Germinal center (tissue), 1 donor: ENCODE measurements at regions not wholly inside any gene's neighbourhood (a gene's known extent, or its start where the extent isn't known, plus 50 kb on each side); places are given as distances from the start of the nearest gene placed in this dataset.

ENCODE experiments used
- DNase-seq: peaks from one replicate; pipeline ENCODE4 v3.0.0; 2012; ENCODE audit warnings: mixed read lengths, low spot score

DNA sequence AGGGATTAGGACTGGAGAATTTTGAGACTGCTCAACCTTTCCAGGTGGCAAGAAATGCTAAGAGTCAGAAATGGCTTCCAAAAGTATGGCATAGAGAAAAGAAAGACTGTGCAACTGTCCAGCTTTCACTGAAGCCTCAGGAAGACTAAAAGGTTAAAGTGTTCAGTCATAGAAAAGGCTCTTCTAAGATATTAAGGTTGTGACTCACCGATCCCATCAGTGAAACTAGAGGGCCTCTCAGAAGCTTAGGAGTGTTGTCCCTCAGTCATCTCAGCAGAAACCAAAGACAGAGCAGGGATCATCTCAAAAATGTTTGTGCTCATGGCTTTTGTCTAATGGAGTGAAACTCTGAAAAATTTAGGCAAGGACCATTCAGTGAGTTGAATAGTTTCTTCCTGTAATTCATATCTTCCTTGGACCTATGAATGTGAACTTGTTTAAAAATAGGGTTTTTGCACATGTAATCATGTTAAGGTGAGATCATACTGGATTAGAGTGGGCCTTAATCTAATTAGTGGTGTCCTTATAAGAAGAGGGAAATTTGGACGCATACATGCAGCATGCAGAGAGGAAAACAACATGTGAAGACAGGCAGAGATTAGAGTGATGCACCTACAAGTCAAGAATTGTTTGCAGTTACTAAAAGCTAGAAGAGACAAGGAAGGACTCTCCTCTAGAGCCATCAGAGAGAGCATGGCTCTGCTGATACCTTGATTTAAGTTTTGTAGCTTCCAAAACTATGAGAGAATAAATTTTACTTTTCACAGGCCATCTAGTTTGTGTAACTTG is 71.3 kb downstream of the RPE65 start:
- DNase-seq, result no peak

DNA sequence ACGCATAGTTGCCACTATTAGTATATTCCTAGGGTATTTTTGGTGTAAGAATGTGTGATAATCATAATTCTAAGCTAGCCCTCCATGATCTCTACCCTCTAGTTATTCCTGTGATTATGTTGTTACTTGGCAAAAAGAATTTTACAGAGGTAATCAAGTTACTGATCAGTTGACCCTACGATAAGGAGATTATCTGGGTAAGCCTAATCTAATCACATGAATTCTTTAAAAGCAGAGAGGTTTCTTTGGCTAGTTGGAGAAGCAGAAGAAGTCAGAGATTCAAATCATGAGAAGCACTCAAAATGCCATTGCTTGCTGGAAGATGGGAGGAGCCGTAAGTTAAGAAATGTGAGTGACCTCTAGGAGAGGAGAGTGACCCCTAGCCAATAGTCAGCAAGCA is 72.7 kb downstream of the RPE65 start:
- no peak for DNase-seq

DNA sequence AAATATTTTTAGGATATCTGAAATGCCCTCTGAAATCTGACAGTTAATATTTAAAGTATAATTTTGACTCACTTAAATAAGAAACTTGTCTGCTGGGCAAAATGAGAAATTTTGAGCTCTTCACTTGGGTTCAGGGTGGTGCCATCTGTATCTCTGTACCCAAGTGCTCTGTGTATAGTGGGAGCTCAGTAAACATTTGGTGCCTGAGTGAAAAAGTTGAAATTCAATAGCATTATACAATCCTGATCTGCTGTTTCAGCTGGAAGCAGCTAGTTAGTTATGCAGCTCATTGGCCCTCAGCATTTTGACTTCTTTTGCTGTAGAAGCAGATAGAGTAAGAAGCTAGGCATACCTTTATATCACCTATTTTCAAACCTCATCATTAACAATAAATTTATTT is 73.3 kb downstream of the RPE65 start:
- no peak for DNase-seq

DNA sequence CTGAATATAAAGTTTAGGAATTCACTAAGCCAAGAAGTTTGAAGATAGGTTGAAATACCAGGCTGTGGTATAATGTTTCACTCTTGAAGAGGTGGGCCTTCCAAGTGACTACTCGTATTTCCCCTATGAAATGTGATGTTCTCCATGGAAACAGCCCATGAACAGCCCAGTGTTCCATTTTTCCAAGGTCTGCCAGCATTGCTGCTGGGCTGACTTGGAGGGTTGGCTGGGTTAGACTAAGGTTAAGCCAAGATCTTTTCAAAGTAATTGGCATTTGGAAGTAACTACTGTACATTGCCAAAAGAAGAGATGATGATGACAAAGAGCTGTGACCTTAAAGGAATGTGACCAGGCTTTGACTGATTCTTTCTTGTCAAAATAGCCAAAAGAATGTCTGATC is 73.8 kb downstream of the RPE65 start:
- DNase-seq, result no peak

DNA sequence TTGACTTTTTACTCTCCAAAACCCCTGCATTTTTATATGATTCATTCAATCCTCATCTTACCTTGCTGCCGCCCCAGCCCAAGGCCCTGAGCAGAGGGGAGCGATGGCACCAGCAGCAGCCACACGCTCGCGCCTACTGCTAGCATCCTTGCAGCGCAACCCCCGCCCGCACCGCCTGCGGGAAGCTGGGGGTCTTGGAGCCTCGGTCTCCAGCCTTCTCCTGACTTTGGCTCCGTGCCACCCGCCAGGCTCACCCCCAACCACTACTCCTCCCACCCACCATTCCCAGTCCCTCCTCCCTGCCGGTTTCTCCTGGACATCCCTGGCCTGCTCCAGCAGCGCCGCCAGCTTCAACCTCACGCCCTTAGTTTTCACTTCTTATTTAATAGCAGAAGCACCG is 76.6 kb downstream of the RPE65 start:
- DNase-seq, result no peak

DNA sequence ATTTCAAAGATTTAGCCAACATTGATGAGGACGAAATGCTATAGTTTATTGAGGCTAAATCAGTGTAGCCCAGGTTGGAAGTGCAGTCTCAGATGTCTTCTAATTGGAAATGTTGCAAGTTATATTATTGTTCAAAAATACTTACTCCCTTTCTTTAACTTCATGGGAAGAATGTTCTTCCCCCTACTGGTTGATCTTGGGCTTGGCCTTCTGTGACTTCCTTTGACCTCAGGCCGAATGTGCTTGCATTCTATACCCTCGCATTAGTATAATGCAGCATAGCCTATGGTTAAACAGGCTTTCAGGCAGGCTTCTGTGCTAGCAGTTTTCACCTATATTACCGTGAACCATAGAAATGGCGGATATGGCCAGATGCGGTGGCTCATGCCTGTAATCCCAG is 77.3 kb downstream of the RPE65 start:
- DNase-seq, result peak; percentile 3

DNA sequence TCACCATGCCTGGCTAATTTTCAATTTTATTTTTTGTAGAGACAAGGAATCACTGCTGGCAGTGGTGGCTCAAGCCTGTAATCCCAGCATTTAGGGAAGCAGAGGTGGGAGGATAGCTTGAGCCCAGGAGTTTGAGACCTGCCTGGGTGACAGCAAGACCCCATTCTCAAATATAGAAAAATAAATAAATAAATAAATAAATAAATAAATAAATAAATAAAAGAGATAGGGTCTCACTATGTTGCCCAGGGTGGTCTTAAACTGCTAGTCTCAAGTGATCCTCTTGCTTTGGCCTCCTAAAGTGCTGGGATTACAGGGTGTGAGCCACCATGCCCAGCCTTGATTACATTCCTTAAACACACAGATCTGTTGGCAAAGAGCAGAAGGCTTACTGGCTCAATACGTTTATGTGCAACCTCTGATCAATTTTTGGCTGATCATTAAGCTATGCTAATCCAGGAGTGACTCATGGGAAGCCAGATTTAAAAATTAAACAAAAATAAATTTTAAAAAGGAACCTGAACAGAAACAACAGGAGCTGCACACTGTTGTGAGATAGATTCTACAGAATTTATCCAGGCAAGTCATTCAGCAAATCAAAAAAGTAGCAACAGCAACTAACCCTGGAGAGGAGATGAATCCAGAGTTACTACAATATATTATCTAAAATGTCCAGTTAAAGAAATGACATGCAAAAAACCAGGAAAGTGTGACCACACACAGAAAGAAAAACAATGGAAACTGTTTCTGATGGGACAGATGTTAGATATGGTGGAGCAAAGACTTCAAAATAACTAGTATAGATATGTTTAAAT is 79.4 kb downstream of the RPE65 start:
- DNase-seq, result no peak

DNA sequence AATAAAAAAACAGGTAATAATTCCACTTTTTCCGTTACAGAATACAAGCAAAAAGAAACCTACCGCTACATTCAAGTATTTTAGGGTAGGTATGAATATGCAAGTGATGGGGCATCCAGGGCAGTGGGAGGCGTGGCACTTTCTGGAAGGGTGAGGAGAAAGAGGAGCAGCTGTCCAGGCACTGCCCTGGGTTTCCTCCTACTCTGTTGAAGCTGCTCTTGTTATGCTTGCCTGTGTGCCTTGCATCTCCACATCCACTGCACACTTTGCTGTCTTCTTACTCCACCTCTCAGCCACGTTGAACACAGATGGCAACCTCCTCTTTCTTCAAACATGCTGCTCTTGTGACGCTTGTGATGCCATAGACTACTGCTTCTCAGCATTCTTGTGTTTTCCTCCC is 83.2 kb downstream of the RPE65 start:
- no peak for DNase-seq

DNA sequence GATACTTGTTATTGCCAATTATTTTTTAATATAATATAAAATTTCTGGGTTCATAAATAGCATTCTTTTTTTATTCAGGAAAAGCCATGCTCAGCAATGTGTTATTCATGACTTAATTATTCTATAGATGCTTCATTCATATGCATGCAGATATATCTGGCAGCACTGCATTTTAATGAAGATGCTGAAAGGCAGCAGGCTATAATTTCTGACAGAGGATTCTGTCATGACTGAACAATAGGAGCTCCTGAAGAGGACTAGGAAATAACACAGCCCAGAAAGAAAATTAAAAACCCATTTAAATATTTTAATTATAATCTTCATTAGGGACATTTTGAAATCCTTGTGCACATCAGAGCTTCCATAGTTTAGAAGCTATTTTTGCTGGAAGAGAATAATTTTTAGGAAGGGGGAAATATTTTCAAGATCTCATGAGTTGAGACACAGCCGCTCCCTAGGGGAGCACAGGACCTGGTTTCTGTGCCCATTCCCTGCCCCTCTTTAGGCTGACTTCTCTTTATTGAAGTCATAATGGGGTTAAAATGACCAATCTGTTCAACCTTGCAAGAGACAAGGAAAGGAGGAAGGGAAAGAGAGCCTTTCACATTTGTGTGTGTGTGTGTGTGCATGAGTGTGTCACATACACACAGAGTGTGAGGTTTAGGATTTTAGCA is 83.9 kb downstream of the RPE65 start:
- DNase-seq, result no peak

DNA sequence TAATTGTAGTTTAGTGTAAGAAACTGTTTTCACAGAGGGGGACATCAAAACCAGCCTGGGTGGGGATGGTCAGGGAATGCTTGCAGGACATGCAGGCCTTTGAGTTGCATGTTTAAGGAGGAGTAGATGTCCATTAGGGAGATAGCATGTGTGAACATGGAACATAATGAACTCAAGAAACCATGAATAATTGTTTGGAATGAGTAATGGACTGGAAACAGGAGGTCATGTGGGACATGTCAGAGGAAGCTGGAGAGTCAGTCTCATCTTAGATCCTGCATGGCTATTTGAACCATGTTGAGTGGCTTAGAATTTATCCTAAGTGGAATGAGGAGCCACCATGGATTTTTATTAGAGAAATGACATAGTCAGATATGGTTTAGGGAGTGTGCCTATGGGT is 86.4 kb downstream of the RPE65 start:
- DNase-seq, result no peak

DNA sequence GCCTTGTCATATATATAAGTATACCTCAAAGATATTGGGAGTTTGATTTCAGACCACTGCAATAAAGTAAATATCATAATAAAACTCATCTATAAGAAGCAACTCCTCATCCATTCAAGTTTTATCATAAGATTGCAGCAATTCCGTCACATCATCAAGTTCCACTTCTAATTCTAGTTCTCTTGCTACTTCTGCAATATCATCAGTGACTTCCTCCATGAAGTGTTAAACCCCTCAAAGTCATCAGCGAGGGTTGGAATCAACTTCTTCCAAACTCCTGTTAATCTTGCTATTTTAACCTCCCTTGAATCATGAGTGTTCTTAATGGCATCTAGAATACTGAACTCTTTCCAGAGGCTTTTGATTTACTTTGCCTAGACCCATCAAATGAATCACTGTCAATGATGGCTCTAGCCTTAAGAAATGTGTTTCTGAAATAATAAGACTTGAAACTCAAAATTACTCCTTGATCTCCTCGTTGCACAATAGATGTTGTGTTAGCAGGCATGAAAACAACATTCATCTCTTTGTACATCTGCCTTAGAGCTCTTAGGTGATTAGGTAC is 88.3 kb downstream of the RPE65 start:
- no peak for DNase-seq

DNA sequence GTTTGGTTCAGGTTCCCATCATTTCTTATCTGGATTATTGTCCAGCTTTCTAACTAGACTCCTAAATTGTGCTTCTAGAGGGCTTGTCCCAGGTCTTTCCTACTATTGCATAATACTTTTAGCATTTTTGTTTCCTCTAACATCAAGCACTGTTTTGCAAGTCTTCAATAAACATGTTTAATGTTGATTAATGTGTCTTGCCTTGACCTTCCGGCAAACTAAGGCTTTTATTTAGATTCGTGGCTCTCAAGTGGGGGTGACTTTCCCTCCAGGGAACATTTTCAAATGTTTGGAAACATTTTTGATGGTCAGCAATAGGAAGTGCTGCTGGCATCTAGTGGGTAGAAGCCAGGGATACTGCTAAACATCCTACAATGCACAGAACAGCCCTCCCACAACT is 90.7 kb downstream of the RPE65 start:
- no peak for DNase-seq

DNA sequence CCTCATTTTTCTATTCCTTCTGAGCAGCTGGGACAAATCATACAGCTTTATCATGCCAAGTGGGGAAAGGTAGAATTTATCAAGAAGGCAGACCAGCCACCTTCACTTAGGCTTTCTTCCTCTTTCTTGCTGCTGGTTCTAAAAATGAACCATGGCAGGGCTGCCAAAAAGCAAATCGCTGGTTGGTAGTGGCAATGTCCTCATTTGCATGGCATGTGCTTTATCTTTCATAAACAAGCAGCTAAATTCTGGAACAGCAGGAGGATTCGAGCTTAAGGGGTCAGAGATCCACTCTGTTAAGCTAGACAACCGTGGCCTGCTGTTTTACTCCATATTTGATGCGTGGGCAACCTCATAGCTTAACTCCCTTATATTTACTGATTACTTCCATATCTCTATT is 91.3 kb downstream of the RPE65 start:
- DNase-seq, result peak; percentile 36

DNA sequence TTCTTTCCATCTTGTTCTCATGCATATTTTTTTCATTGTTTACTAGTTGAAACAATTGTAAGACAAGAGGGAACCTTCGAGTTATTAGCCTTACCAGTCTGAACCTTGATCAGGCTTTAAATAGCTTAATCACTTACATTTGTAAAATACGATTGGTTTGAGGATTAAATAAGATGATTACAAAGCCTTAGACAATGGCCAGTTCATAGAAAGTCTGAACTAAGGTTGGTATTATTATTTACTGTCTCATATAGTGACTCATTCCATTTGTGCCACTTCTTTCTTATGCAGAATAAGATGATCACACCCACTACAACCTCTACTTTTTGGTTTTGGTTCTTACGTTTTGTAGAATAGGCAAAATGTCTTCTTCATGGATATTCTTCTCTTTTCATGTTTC is 94.1 kb downstream of the RPE65 start:
- no peak for DNase-seq

DNA sequence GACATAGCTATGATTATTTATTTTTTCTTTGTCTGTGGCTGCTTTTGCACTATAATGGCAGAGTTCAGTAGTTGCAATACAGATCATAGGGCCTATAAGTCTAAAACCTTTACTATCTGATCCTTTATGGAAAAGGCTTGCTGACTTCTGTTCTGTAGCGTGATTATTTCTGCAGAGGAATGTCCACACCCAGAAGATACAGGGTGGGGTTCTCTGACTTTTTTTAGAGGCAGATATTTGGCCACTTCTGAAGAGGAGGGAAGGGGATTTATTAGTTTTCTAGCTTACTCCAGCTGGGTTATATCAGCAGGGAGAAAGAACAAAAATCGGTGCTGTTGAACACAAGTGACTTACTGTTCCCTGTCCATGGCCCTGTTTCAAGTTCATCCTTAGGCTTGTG is 97.6 kb downstream of the RPE65 start:
- no peak for DNase-seq

DNA sequence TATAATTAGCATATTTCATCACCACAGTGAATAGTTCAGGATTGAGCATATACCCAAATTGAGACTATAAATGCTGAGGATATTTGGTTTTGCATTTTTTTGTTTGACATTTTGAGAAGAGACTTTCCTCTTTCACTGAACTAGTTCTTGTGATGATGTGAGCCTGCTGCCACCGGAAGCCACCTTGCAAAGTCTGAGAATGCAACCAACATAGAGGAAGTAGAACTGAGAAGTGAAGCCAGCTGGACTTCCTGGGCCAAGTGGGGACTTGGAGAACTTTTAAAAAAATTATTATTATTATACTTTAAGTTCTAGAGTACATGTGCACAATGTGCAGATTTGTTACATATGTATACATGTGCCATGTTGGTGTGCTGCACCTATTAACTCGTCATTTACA is 102.3 kb downstream of the RPE65 start:
- peak; percentile 63 for DNase-seq

DNA sequence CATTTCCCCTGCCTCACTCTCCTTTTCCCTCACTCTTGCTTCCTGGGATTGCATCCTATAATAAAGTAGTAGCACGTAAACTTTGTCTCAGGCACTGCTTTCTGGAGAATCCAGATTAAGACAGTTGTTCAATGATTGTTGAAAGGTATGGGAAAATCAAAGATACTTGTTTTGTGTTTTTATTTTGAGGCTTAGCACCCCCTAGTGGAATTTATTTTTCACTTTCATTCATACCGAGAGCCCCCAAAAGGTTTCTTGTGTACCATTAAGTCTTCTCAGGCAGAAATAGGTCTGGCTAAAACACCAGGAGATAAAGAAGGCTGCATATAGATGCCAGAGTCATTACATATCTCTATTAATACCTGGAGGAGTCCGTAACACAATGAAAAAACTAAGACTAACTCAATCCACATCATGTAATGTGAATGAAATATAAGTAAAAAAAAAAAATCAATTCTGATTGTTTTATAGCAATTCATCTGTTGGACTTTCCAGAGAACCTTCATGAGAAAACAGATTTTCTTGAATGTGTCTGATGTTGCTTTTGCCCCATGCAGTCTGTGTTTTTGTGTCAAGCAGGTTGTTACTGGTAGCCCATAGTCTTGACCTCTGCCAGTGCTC is 103.5 kb downstream of the RPE65 start:
- no peak for DNase-seq

DNA sequence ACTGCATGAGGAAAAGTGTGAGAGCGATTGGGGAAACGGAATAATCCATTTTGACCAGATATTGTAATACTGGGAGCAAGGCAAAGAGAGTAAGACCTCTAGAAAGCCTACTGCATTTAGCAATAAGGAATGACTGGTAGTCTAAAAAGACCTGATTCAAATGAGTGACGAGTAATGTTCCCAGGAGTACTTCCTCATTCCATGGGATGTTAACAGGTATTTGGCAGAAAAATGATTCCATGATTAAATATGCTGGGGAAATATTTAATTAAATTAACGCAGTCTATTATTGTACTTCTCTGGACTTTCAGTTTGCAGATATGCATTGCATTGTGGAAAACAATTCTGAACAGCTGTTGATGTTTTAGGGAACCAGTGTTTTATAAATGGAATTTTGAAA is 105.5 kb downstream of the RPE65 start:
- no peak for DNase-seq

DNA sequence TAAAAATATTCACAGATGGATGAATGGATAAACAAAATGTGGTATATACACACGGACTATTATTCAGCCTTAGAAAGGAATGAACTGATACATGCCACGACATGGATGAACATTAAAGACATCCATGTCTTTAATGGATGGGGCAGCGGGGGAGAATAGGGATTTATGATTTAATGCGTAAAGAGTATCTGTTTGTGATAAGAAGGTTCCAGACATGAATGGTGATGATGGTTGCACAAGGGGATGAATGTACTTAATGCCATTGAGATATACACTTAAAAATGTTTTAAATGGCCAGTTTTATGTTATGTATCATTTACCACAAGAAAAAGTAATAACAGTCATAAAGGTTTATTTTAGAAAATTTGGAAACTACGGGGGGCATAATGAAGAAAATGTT is 108.6 kb upstream of the WLS start:
- no peak for DNase-seq

DNA sequence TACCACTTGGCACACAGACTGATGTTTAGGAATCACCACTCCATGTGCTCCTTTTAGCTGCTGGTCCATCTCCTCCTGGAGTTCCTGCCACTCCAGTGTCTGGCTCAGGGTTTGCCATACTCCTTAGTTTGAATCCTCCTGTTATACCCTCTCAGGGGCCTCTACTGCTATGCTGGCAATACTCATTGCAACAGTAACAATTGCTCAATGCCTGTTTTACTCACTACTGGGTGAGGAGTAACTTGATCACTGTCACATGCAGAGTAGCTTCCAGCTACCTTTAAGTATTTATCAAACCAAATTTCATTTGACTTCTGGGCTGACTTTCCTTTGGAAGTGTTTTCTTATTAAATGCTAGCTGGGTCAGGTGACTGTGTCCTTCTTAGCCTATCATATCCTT is 107.2 kb upstream of the WLS start:
- no peak for DNase-seq

DNA sequence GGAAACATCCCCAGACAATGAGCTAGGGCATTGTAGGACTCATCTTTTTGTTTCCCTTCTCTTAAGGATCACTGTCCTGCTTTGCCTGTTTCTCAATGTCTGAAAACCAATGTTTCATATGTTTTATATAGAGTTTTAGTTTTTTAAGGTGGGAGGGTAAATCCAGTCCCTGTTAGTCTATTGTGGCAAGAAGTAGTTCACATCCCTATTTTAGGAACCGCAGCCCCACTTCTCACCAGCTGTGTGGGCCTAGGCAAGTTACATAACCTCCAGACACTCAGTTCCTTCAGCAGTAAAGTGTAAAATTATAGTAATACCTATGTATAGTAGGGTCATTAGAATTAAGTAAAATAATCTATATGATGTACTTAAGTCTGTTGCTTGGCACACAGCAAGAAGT is 105.8 kb upstream of the WLS start:
- no peak for DNase-seq

DNA sequence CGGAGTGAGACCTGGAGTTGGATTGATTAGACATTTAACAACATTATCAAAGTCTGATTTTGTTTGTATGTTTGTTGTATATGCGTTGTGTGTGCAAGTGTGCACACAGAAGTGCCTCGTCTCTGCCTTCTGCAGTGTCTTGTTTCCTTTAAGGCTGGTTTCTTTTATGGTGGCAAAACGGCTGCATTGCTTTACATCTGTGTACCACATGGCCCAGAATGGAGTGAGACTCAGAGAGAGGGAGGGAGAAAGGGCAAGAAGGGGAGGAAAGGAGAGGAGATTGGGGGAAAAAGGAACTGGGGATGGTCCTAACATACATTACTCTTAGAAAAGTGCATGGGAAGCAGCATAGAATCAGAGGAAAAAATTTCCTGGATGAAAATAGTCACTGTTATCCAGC is 99.7 kb upstream of the WLS start:
- no peak for DNase-seq
